ENCODE measurements at regions not wholly inside any gene's neighbourhood (a gene's known extent, or its start where the extent isn't known, plus 50 kb on each side); places are given as distances from the start of the nearest gene placed in this dataset.

DNA sequence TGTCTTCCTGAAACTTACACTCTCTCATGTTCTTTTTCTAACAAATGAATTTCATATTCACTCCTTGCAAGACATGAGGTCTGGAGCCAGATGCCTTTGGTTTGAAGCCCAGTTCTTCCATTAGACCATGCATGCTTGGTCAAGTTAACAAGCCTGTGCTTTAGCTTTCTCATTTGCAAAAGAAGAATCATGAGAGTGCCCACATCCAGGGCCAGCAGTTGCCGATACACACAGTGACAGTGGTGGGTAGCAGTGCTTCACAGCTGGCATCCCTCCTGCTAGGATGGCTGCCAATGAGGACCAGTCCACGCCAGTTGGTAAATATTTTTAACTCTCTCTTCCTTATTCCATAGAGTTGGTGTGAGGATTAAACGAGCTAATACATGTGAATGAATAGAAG lies 163.1 kb downstream of the PHLDA1 start:
- in situ Hi-C loops (cut with MboI) = no loop called here

DNA sequence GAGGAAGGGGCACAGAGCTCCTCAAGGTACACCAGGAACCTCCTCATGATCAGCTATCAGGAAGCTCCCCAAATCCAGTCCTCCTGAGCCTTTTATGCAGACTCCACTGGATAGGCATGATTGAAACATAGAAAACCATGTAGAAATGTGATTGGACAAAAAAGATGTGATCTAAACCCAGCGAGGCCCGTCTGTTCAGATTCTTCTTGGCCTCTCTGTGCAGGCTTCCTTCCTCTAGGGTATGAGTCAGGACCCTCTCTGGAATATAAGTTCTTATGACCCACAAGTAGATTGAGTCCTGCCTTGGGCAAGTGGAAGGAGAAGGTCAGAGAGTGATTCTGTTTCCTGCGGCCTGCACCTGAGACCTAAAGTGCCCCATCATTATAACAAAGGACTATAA lies 166.3 kb downstream of the PHLDA1 start:
- POLR2A ChIA-PET = interaction anchor here (0.5 kb wide), 1 partner anchor 119 kb away, joined by 3 read pairs; no protein-coding TSS in a partner anchor
- no peak for ATAC-seq
- no peak overlapping the region for H3K4me3 ChIP-seq
- no peaks in the 10 kb centered on the region for H3K27me3 ChIP-seq (ENCODE audit: control insufficient read depth in 2 of 2, insufficient read depth in 2 of 2, low read length in 2 of 2)
- no peaks in the 10 kb centered on the region for H3K4me1 ChIP-seq (replicated peaks in 1 of 2; ENCODE audit: control insufficient read depth in 2 of 2, insufficient read depth in 2 of 2, low read length in 2 of 2)
- TF ChIP-seq RCOR1 (IDR thresholded peaks at IDR 0.05; ENCODE audit: borderline replicate concordance in 1 of 2, low read depth in 2 of 2, low read length in 2 of 2) = no peak
- TF ChIP-seq ZNF274 (IDR thresholded peaks at IDR 0.05; ENCODE audit: borderline replicate concordance, low read depth, low read length) = no peak
- no peak for TF ChIP-seq HMG20B (CRISPR knock-in tag; IDR thresholded peaks at IDR 0.05)
- 6% methylated on average over 3 of the region's 3 CpGs for WGBS (ENCODE audit: insufficient coverage, low coverage, missing lambda C conversion rate)
- CTCF ChIA-PET (ENCODE audit: low intra/inter-chr PET ratio) = no interaction called here
- no peak for FAIRE-seq
- intact Hi-C loops (cut with micrococcal nuclease) = no loop called here
- H3K4me2 ChIP-seq (ENCODE audit: insufficient read depth, low read length) = no peak overlapping the region
- no peak for DNase-seq (ENCODE audit: extremely low read depth in 1 of 4, low spot score in 3 of 4)
- no peak overlapping the region for H3K27ac ChIP-seq (ENCODE audit: extremely low read depth, low read depth, low read length)
- no TSS peak for BruUV-seq (replicated peaks)
- H3K9me1 ChIP-seq (ENCODE audit: control insufficient read depth, insufficient read depth, low read length) = no peaks in the 10 kb centered on the region
- in situ Hi-C loops (cut with MboI) = no loop called here
- H3K9me3 ChIP-seq (replicated peaks; ENCODE audit: control insufficient read depth, insufficient read depth, low read depth, low read length) = no peaks in the 10 kb centered on the region
- H3K9ac ChIP-seq (ENCODE audit: insufficient read depth in 1 of 2, low read depth in 2 of 2, low read length in 2 of 2) = no peak overlapping the region
- no peaks in the 10 kb centered on the region for H3K36me3 ChIP-seq (ENCODE audit: control insufficient read depth, insufficient read depth, low read length)
- H3K79me2 ChIP-seq (ENCODE audit: control insufficient read depth, insufficient read depth, low read length) = no peaks in the 10 kb centered on the region
- no peak overlapping the region for H2AFZ ChIP-seq (ENCODE audit: low read depth, low read length)
- H4K20me1 ChIP-seq (replicated peaks; ENCODE audit: control insufficient read depth, insufficient read depth, low read length) = no peaks in the 10 kb centered on the region; the same call in 1 of the 2 replicates

More for the DNA sequence above, 163.1 kb downstream of the PHLDA1 start:
- intact Hi-C loops (cut with micrococcal nuclease) = no loop called here
- Histone ChIP-seq H3K4me3 (no peak overlapping the region), H3K4me1 (replicated peaks in 1 of 2; ENCODE audit: control insufficient read depth in 2 of 2, insufficient read depth in 2 of 2, low read length in 2 of 2) (no peaks in the 10 kb centered on the region), H2AFZ (ENCODE audit: low read depth, low read length) (no peak overlapping the region), H3K9ac (ENCODE audit: insufficient read depth in 1 of 2, low read depth in 2 of 2, low read length in 2 of 2) (no peak overlapping the region), H3K4me2 (ENCODE audit: insufficient read depth, low read length) (no peak overlapping the region), H3K79me2 (ENCODE audit: control insufficient read depth, insufficient read depth, low read length) (no peaks in the 10 kb centered on the region), H3K36me3 (ENCODE audit: control insufficient read depth, insufficient read depth, low read length) (no peaks in the 10 kb centered on the region), H3K9me1 (ENCODE audit: control insufficient read depth, insufficient read depth, low read length) (no peaks in the 10 kb centered on the region), H3K27me3 (ENCODE audit: control insufficient read depth in 2 of 2, insufficient read depth in 2 of 2, low read length in 2 of 2) (no peaks in the 10 kb centered on the region), H3K27ac (ENCODE audit: extremely low read depth, low read depth, low read length) (no peak overlapping the region), H3K9me3 (replicated peaks; ENCODE audit: control insufficient read depth, insufficient read depth, low read depth, low read length) (no peaks in the 10 kb centered on the region), H4K20me1 (replicated peaks; ENCODE audit: control insufficient read depth, insufficient read depth, low read length) (no peaks in the 10 kb centered on the region)
- WGBS (ENCODE audit: insufficient coverage, low coverage, missing lambda C conversion rate) = 3% methylated on average over 3 of the region's 3 CpGs
- POLR2A ChIA-PET = interaction anchor here (0.7 kb wide), 1 partner anchor 20 kb away, joined by 3 read pairs; no protein-coding TSS in a partner anchor
- FAIRE-seq (no peak), ATAC-seq (no peak), DNase-seq (ENCODE audit: extremely low read depth in 1 of 4, low spot score in 3 of 4) (no peak)
- CTCF ChIA-PET (ENCODE audit: low intra/inter-chr PET ratio) = no interaction called here
- TF ChIP-seq ILF3 (IDR thresholded peaks at IDR 0.05; ENCODE audit: borderline replicate concordance) (no peak), E2F3 (CRISPR knock-in tag; IDR thresholded peaks at IDR 0.05) (no peak), HSF4 (CRISPR knock-in tag; IDR thresholded peaks at IDR 0.05; ENCODE audit: borderline replicate concordance) (no peak), CREBBP (IDR thresholded peaks at IDR 0.05; ENCODE audit: low read depth, low read length) (no peak), TAF9B (IDR thresholded peaks at IDR 0.05; ENCODE audit: partially characterized antibody) (no peak), ZNF12 (CRISPR knock-in tag; IDR thresholded peaks at IDR 0.05) (no peak), SAFB2 (IDR thresholded peaks at IDR 0.05; ENCODE audit: borderline replicate concordance, low read depth, low read length, severe bottlenecking) (no peak)
- no TSS peak for BruUV-seq (replicated peaks)
